Lung (tissue), 11 donors: ENCODE measurements at regions not wholly inside any gene's neighbourhood (a gene's known extent, or its start where the extent isn't known, plus 50 kb on each side); places are given as distances from the start of the nearest gene placed in this dataset.

ENCODE experiments used
- ATAC-seq: fragments of 200-7000 bp; cut with Tn5 transposase; one replicate; pipeline ENCODE4 v1.9.1; 2020; ENCODE audit warnings: moderate number of reproducible peaks; ENCODE audit not compliant: insufficient read depth, low FRiP score
- DNase-seq, 3 donors: peaks; one replicate each; pipeline ENCODE4 v3.0.0-alpha.2; 2013 to 2017
- H3K27ac ChIP-seq, 2 donors: one replicate each; pipeline ENCODE4 v1.5.1; 2013; ENCODE audit warnings: mild to moderate bottlenecking in 2 of 2, moderate library complexity in 2 of 2, control low read depth in 1 of 2, inconsistent platforms in 1 of 2, low read depth in 1 of 2, low read length in 1 of 2
- H3K27me3 ChIP-seq, 3 donors: one replicate each; pipeline ENCODE4 v1.5.1; 2013; ENCODE audit warnings: low read length in 2 of 3; ENCODE audit not compliant: control insufficient read depth in 3 of 3, insufficient read depth in 3 of 3
- H3K36me3 ChIP-seq, 4 donors: one replicate each; pipeline ENCODE4 v1.5.1; 2013; ENCODE audit warnings: low read length in 4 of 4, mild to moderate bottlenecking in 1 of 4, moderate library complexity in 1 of 4; ENCODE audit not compliant: control insufficient read depth in 4 of 4, insufficient read depth in 4 of 4
- H3K4me1 ChIP-seq, 5 donors: one replicate each; pipeline ENCODE4 v1.5.1; 2013; ENCODE audit warnings: low read length in 5 of 5, mild to moderate bottlenecking in 2 of 5, moderate library complexity in 1 of 5; ENCODE audit not compliant: control insufficient read depth in 5 of 5, insufficient read depth in 5 of 5
- H3K4me3 ChIP-seq: one replicate; pipeline ENCODE4 v1.5.1; 2013; ENCODE audit warnings: mild to moderate bottlenecking, control low read depth, moderate library complexity
- H3K9ac ChIP-seq, 2 donors: one replicate each; pipeline ENCODE4 v1.5.1; 2013; ENCODE audit warnings: low read length in 2 of 2, control low read depth in 1 of 2; ENCODE audit not compliant: insufficient read depth in 1 of 2
- H3K9me3 ChIP-seq, 4 donors: one replicate each; pipeline ENCODE4 v1.5.1; 2013; ENCODE audit warnings: low read length in 3 of 4, mild to moderate bottlenecking in 1 of 4, moderate library complexity in 1 of 4; ENCODE audit not compliant: control insufficient read depth in 4 of 4, insufficient read depth in 3 of 4
- WGBS, 2 donors: extraction: QIAGEN DNeasy Blood & Tissue Kit; methylation state at CpG; one replicate each; pipeline ENCODE4 v1.1.7; 2013; 5-methylcytosine and 5-hydroxymethylcytosine counted together
- TF ChIP-seq, protein P1 (sequence below): IDR thresholded peaks from 2 replicates; pipeline ENCODE4 v1.5.1; 2012; ENCODE audit warnings: mild to moderate bottlenecking; ENCODE audit errors: control extremely low read depth, extremely low read depth
- donor health status: control.
- donor health status: control.
- donor health status: Bipolar disorder and iron deficiency.
- donor health status: healthy.
- donor health status: DM: yes; HTN: yes; CAD: no.

DNA sequence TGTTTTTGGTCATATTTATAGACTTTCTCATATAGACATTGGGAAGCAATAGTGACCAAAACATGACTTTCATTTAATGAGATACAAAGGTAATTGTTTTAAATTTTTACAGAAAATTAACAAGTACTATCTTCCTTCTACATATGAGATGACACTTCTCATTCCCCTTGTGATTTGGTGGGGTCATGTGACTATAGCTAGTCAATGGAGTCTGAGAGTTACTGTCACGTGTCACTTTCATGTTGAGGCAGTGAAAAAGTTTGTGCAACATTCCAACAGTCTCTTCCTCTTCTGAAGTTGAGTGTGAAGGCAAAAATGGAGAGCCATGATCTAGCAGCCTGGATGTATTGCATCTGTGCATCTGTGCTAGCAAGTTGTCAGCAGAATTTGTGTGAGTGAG is 618.3 kb upstream of the LRRC4C start:
- Histone ChIP-seq H3K9me3 (no peaks in the 10 kb centered on the region), H3K4me1 (no peaks in the 10 kb centered on the region), H3K9ac (no peak overlapping the region), H3K36me3 (no peaks in the 10 kb centered on the region), H3K27ac (no peak overlapping the region), H3K4me3 (no peak overlapping the region), H3K27me3 (no peaks in the 10 kb centered on the region)
- TF ChIP-seq, protein P1, sequence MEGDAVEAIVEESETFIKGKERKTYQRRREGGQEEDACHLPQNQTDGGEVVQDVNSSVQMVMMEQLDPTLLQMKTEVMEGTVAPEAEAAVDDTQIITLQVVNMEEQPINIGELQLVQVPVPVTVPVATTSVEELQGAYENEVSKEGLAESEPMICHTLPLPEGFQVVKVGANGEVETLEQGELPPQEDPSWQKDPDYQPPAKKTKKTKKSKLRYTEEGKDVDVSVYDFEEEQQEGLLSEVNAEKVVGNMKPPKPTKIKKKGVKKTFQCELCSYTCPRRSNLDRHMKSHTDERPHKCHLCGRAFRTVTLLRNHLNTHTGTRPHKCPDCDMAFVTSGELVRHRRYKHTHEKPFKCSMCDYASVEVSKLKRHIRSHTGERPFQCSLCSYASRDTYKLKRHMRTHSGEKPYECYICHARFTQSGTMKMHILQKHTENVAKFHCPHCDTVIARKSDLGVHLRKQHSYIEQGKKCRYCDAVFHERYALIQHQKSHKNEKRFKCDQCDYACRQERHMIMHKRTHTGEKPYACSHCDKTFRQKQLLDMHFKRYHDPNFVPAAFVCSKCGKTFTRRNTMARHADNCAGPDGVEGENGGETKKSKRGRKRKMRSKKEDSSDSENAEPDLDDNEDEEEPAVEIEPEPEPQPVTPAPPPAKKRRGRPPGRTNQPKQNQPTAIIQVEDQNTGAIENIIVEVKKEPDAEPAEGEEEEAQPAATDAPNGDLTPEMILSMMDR, result no peak
- DNase-seq, result no peak
- 65 to 75% methylated on average over 1 of the region's 1 CpG for WGBS, 2 donors
- no peak for ATAC-seq

DNA sequence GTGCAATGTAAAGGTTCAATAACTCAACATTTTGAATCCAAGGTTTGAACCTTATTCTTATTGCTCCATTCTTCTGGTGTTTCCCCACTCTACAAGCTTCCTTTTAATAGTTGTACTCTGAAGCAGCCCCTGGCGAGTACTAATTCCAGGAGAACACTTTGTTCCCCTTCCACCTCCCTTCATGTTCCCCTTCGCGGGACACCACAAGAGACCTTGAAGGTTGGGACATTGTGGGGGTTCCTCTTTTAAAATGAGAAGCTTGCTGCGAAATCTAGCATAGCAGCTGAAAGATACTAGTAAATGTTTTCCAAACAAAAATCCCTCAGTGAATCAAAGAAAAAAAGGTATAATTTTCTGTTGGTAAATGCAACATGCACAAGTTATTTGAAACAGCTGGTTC is 626.3 kb upstream of the LRRC4C start:
- Histone ChIP-seq H3K4me3 (no peak overlapping the region), H3K27me3 (no peaks in the 10 kb centered on the region), H3K27ac (no peak overlapping the region), H3K4me1 (no peaks in the 10 kb centered on the region), H3K9ac (no peak overlapping the region), H3K36me3 (no peaks in the 10 kb centered on the region), H3K9me3 (peaks cover 0 to 5% (median 0%) of the 10 kb centered on the region in 4 donors)
- DNase-seq (peak in 2 of 3 donors; percentile 4 to 7), ATAC-seq (no peak)
- TF ChIP-seq, protein P1, result no peak
- WGBS, 2 donors, result 35 to 58% methylated on average over 4 of the region's 4 CpGs

DNA sequence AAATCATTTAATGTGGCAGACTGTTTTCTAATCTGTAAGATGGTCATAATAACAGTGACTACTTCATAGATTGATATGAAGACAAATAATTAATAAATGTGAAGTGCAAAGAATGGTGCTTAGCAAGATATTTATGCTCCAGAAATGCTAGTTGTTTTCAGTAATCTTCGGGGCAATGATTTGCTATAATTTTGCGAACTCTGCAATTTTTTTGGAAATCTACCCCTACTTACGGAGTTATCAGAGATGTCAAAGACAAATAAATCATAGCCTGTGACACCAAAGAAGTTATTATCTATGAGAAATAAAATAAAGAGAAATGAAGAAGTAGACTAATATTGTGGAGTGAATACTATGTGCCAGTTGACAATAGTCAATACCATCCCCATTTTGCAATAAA is 634.1 kb upstream of the LRRC4C start:
- no peak for ATAC-seq
- TF ChIP-seq, protein P1, result no peak
- no peaks in the 10 kb centered on the region for H3K36me3 ChIP-seq
- no peak overlapping the region for H3K9ac ChIP-seq
- H3K9me3 ChIP-seq, result peaks cover 0 to 8% (median 2%) of the 10 kb centered on the region in 4 donors
- H3K4me3 ChIP-seq, result no peak overlapping the region
- no peak for DNase-seq
- no peak overlapping the region for H3K27ac ChIP-seq
- no peaks in the 10 kb centered on the region for H3K27me3 ChIP-seq
- H3K4me1 ChIP-seq, result no peaks in the 10 kb centered on the region
- 76 to 81% methylated on average over 3 of the region's 3 CpGs for WGBS, 2 donors

DNA sequence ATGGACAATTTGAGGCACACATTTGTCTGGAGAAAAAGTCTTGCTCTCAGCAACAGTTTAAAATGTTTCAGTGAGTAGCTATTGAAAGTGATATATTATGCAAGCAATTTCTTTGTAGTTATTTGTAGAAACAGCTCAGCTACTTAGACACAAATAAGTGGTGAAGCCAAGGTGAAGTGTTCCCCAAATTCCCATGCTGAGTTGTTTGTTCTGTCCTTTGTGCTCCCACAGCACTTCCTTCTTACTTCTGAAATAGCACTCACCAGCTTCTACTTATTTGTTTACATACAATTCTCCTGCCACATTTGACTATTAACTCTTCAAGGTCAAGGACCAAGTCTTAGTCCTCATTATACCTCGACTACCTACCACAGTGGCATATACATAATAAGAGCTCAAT is 638.6 kb upstream of the LRRC4C start:
- TF ChIP-seq, protein P1, result no peak
- DNase-seq (peak in 2 of 3 donors; percentile 1 to 9), ATAC-seq (no peak)
- 30 to 45% methylated on average over 1 of the region's 1 CpG for WGBS, 2 donors
- Histone ChIP-seq H3K27ac (no peak overlapping the region), H3K4me3 (no peak overlapping the region), H3K27me3 (no peaks in the 10 kb centered on the region), H3K9me3 (peaks cover 0 to 6% (median 2%) of the 10 kb centered on the region in 4 donors), H3K4me1 (no peaks in the 10 kb centered on the region), H3K36me3 (no peaks in the 10 kb centered on the region), H3K9ac (no peak overlapping the region)
